Kidney capillary endothelial cell (primary cell): ENCODE measurements at regions not wholly inside any gene's neighbourhood (a gene's known extent, or its start where the extent isn't known, plus 50 kb on each side); places are given as distances from the start of the nearest gene placed in this dataset.
"Not testable (repeated sequence)": the region's sequence is repeated elsewhere in the genome, so short reads cannot be mapped to it uniquely, and the experiment has no call there.

ENCODE experiments used
- DNase-seq: peaks from one replicate; pipeline ENCODE4 v3.0.0-alpha.2; 2018; ENCODE audit warnings: low spot score

DNA sequence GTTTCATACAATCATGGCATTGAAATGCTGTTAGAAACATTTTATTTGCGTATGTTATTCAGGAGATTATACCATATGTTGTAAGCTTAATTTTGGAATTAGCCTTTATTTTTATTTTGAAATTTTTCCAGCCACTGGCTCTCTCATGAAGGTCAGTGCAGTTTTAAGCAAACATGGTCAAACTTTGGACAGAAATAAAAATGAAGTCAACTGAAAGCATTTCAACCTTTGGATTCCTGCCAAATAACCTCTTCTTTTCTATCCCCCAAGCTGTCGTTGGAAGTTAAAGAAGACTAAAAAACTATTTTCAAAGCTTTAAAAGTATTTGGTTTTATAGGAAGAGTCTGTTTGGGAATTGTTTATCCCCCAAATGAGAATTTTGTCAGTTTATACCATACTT, 846.6 kb downstream of the MCTP2 start:
- no peak for DNase-seq

GRCh38 chr15:95080228-95080627, 848.9 kb downstream of the MCTP2 start:
- not testable (repeated sequence) for DNase-seq

DNA sequence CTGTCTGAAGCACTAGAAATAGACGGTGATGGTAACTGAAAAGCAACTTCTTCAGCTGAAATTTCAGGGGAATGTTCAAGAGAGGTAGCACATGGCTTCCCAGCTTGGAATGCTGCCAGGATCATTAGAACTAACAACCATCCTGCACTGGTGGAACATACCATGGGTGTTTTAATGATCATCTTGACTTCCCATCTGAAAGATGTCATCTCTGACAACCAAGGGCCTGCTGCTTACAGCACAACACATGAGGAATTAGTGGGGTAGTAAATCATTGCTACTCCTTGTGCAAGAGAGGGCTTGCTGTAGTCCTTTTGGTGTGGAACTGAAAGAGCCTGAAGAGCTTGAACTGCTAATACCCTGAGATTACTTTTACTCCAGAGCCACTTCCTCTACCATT, 853.7 kb downstream of the MCTP2 start:
- no peak for DNase-seq

- peak; percentile 1 for DNase-seq
Observed at GRCh38 chr15:95086531-95087252, 855.3 kb downstream of the MCTP2 start.

DNA sequence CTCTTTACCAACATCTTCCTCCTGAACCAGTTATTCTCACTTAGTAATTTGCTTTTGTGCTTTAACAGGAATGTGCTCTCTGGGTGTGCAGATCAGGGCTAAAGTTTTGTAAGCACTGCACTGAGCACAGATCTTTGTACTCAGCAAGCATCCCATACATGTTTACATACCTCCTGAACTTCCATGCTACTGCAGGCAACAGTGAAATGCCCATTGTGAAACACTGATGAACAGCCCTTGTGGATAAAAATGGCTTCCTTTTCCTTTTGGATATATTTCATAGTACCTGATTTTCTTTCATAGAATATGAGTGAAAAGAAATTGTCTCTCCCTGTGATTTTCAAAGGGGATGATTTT, 855.9 kb downstream of the MCTP2 start:
- DNase-seq = no peak

- no peak for DNase-seq
Observed at GRCh38 chr15:95091444-95091843, 860.1 kb downstream of the MCTP2 start.

DNA sequence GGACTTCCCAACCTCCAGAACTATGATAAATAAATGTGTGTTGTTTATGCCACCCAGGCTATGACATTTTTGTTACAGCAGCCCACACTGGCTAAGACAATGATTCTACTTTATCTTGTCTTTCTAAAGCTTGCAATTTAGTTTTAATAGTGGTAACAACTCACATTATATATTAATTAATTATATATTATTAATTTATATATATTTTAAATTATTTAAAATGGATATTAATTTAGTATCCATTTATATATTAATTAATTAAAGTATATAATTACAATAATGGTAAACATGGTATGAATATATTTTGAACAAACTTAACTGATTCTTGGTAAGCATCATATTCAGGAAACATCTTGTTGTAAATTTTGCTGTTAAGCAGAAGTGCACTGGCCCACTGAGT, 863.9 kb downstream of the MCTP2 start:
- no peak for DNase-seq

GRCh38 chr15:95096651-95097050, 865.3 kb downstream of the MCTP2 start:
- DNase-seq = no peak

DNA sequence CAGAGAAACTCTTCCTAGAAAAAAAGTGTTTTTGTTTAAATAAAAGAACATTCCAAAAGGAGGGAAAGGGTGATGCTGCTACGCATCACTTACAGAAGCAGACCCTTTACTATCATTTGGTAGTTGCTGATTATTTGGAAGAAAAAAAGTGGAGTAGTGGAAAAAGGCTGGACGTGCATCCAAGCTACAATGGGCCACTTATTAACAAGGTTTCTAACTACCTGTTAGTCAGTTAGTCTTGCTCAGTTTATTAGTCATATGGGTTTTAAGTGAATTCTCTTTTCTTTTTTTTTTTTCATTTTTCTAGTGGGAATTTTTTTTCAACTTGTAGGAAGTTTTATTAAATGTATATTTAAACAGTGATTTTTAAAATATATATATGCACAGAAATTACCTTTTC, 866.0 kb downstream of the MCTP2 start:
- DNase-seq = no peak

GRCh38 chr15:95105229-95105628, 873.9 kb downstream of the MCTP2 start:
- no peak for DNase-seq

DNA sequence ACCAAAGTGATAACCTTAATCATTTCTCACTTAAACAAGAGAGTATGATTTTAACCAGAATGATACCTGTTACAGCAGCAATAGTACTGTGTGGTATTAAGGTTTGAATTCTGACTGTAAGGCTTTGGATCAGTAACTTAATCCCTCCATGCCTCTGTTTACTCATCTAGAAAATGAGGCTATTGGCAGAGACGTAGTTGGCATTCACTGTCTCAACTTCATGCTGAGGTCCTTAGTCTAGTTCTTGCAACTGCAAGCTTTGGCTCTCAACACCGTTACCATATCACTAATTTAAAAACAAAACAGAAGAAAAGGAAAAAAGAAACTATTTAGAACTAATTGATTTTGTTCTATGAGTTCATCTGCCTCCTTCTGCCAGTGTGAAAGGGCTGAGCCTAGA, 875.4 kb downstream of the MCTP2 start:
- no peak for DNase-seq

DNA sequence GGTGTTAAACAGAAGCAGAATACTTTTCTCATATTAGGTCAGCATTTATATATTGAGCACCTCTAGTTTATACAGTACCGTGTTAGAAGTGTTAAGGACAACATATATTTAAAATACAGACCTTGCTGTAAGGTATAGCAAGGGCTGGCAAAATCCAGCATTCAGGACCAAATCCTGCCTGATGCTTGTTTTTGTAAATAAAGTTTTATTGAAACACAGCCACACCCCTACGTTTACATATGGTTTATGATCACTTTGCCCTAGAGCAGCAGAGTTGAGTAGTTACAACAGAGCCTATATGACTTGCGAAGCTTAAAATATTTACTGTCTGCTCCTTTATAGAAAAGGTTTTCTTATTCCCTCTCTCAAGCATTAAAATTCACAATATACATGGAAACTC, 877.3 kb downstream of the MCTP2 start:
- no peak for DNase-seq

GRCh38 chr15:95111969-95112368, 880.6 kb downstream of the MCTP2 start:
- DNase-seq = no peak

GRCh38 chr15:95113041-95113440, 881.7 kb downstream of the MCTP2 start:
- no peak for DNase-seq

- no peak for DNase-seq
Observed at GRCh38 chr15:95119041-95119610, 887.8 kb downstream of the MCTP2 start.

DNA sequence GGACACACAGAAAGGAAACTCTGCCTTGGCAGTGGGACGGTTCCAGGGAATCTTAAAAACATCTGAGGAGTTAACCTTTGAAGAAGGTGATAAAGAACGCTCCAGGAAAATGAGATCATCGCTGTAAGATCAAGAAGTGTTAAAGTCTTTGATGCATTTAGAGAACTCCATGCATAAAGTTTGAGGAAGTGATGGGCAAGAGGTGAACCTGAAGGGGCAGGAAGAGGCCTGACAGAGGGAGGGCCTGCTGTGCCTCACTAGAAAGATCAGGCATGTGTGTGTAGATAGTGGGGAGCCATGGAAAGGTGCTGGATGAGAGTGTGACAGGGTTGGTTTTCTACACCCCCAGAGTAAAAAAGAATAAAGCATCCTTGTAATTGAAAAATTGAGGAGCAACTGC, 889.2 kb downstream of the MCTP2 start:
- DNase-seq = no peak

GRCh38 chr15:95121191-95121590, 889.8 kb downstream of the MCTP2 start:
- no peak for DNase-seq

DNA sequence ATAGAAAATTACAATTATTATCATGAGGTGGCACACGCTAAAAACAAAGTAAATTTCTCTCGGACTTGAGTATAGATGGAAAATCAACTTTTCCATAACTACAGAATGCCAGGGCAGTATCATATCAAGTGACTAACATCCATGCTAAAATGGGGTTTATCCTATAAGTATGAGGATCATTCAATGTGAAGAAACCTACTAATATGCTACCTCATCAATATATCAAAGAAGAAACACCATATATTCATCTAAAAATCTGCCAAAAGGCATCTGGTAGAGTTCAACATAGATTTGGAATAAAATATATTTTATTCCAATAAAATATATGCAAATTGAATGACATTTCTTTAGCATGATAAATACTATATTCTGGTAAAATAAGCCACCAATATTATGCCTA, 894.4 kb downstream of the MCTP2 start:
- no peak for DNase-seq

DNA sequence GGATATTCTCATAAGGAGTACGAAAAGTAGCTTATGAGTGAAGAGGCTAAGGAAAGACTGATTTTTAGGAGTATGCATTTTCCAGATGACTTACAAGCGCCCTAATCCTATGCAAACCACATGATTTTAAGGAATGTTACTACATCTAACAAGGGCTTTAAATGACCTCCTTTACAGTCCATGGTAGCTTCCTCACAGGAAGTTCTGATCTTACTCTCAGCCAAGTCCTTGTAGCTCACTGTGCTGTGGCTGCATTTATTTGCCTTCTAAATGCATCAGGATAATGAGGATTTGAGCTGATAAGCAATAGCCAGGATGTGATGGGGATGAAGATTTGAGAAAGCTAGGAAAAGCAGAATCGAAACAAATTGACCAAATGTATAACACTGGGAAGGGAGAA, 896.0 kb downstream of the MCTP2 start:
- no peak for DNase-seq

DNA sequence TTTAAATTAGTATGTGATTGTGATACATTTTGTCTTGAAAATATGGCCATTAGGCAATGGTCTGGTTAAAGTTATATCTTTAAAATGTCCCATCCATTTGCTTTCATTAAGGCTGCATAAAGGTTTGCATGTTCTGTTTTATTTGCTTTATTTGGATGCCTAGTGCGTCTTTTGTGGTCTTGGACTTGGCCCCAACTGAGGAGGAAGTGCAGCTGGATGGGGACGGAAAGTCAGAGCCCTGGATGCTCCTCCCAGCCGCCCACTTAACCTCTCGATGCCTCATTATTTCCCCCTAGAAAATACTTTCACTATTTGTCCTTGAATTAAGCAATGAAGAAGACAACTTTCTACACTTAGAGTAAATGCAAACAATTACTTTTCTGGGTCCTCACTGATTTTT, 898.2 kb downstream of the MCTP2 start:
- no peak for DNase-seq

- DNase-seq = peak; percentile 39
Observed at GRCh38 chr15:95131131-95131556, 899.8 kb downstream of the MCTP2 start.

DNA sequence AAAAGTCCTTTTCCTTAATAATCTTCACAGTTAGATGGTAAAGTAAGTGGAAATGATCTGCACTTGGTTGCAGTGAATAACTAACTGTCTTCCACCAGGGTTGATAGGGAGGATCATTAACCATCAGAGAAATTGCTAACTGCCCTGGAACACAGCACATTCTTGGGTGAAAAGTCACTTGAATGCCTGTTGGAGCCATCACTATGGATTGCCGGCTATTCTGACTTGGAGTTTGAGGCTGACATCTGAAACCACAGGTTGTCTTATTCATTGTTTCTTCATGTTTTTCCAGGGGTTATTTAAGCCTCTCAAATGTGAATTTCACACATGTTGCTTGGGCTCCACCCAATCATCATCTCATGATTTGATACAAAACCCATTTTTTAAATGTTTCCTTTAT, 901.4 kb downstream of the MCTP2 start:
- DNase-seq = no peak

DNA sequence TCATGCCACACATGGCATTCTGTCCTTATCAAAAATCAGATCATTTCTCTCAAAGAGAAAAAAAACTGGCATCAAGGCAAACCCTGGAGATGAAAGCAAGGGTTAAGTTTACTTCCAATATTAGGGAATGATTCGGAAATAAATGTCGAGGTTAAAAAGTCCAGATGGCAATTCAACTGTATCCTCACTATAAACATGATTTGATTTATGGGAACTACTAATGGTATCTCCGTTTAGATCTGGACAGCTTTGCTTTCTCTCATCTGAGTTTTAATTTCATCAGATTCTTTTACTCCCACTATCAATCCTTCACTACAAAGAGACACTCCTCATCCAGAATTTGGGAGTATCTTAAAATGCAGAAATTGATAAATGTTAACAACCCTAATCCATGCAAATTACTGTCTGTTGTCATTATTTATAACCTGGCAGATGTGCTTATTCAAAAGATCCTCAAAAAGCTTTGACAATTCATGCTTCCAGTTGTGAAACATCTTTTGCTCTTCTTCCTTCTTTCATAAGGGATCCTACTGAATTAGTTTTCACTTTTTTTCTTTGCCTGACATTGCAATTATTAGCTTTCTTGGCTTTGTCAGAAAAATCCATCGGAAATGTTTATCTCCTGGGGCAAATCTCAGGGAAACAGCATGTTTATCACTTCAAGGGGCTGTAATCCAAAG, 903.2 kb downstream of the MCTP2 start:
- no peak for DNase-seq
